H9 (cell line): ENCODE measurements at regions not wholly inside any gene's neighbourhood (a gene's known extent, or its start where the extent isn't known, plus 50 kb on each side); places are given as distances from the start of the nearest gene placed in this dataset.

Experiments used
- DNase-seq: peaks from one replicate; pipeline ENCODE4 v3.0.0-alpha.2; 2017
- H2AFZ ChIP-seq: one replicate; pipeline ENCODE4 v1.6.1; 2013; ENCODE audit warnings: mild to moderate bottlenecking, low read length, control low read depth, moderate library complexity
- H2AK5ac ChIP-seq: 2 replicates; pipeline ENCODE4 v1.6.1; 2013; ENCODE audit warnings: low read length, control low read depth, mixed read lengths; ENCODE audit not compliant: insufficient read length
- H2BK120ac ChIP-seq: one replicate; pipeline ENCODE4 v1.6.1; 2013; ENCODE audit warnings: low read depth, mild to moderate bottlenecking, low read length, control low read depth, inconsistent platforms; ENCODE audit not compliant: poor library complexity, severe bottlenecking
- H2BK12ac ChIP-seq: 2 replicates; pipeline ENCODE4 v1.6.1; 2013; ENCODE audit warnings: low read length, control low read depth, mixed read lengths, low read depth; ENCODE audit not compliant: insufficient read length
- H2BK15ac ChIP-seq: 2 replicates; pipeline ENCODE4 v1.6.1; 2013; ENCODE audit warnings: low read depth, low read length, control low read depth
- H2BK20ac ChIP-seq: one replicate; pipeline ENCODE4 v1.6.1; 2013; ENCODE audit warnings: low read depth, mild to moderate bottlenecking, low read length, control low read depth, inconsistent platforms; ENCODE audit not compliant: poor library complexity, severe bottlenecking
- H2BK5ac ChIP-seq: 2 replicates; pipeline ENCODE4 v1.6.1; 2013; ENCODE audit warnings: low read length, control low read depth, mixed read lengths; ENCODE audit not compliant: insufficient read length
- H3K14ac ChIP-seq: 2 replicates; pipeline ENCODE4 v1.6.1; 2013; ENCODE audit warnings: low read length, control low read depth; ENCODE audit not compliant: insufficient read depth
- H3K18ac ChIP-seq: 2 replicates; pipeline ENCODE4 v1.6.1; 2013; ENCODE audit warnings: low read depth, mild to moderate bottlenecking, mixed read lengths, low read length, control low read depth; ENCODE audit not compliant: insufficient read length
- H3K23ac ChIP-seq: 2 replicates; pipeline ENCODE4 v1.6.1; 2013; ENCODE audit warnings: low read length, control low read depth, mixed read lengths, low read depth; ENCODE audit not compliant: insufficient read length
- H3K23me2 ChIP-seq: 2 replicates; pipeline ENCODE4 v1.6.1; 2013; ENCODE audit warnings: low read depth, mild to moderate bottlenecking, mixed read lengths, low read length, control low read depth; ENCODE audit not compliant: insufficient read length, poor library complexity, severe bottlenecking
- H3K27ac ChIP-seq: 2 replicates; pipeline ENCODE4 v1.5.1; 2013; ENCODE audit warnings: low read length, control low read depth, mixed read lengths, low read depth; ENCODE audit not compliant: insufficient read length
- H3K27me3 ChIP-seq: 2 replicates; pipeline ENCODE4 v1.6.1; 2013; ENCODE audit warnings: low read length, control low read depth, inconsistent platforms; ENCODE audit not compliant: insufficient read depth
- H3K4ac ChIP-seq: 2 replicates; pipeline ENCODE4 v1.6.1; 2013; ENCODE audit warnings: low read depth, mild to moderate bottlenecking, control low read depth, inconsistent platforms, low read length, moderate library complexity
- H3K4me1 ChIP-seq: 2 replicates; pipeline ENCODE4 v1.6.1; 2013; ENCODE audit warnings: low read length, control low read depth, inconsistent platforms; ENCODE audit not compliant: insufficient read depth
- H3K4me2 ChIP-seq: 2 replicates; pipeline ENCODE4 v1.6.1; 2013; ENCODE audit warnings: low read length, control low read depth, mixed read lengths; ENCODE audit not compliant: insufficient read length, insufficient read depth
- H3K56ac ChIP-seq: 2 replicates; pipeline ENCODE4 v1.6.1; 2013; ENCODE audit warnings: low read depth, mild to moderate bottlenecking, mixed read lengths, low read length, control low read depth; ENCODE audit not compliant: insufficient read length
- H3K79me1 ChIP-seq: 2 replicates; pipeline ENCODE4 v1.6.1; 2013; ENCODE audit warnings: low read depth, mild to moderate bottlenecking, moderate library complexity, low read length, control low read depth, inconsistent platforms; ENCODE audit not compliant: insufficient read depth, poor library complexity, severe bottlenecking
- H3K79me2 ChIP-seq: 2 replicates; pipeline ENCODE4 v1.6.1; 2013; ENCODE audit warnings: low read length, control low read depth, inconsistent platforms; ENCODE audit not compliant: insufficient read depth
- H3K9ac ChIP-seq: 2 replicates; pipeline ENCODE4 v1.6.1; 2013; ENCODE audit warnings: low read length, control low read depth, mixed read lengths; ENCODE audit not compliant: insufficient read length; ENCODE audit errors: extremely low read depth
- H3K9me3 ChIP-seq: one replicate; pipeline ENCODE4 v1.6.1; 2013; ENCODE audit warnings: low read depth, low read length, inconsistent platforms; ENCODE audit not compliant: control insufficient read depth
- H3T11ph ChIP-seq: one replicate; pipeline ENCODE4 v1.6.1; 2013; ENCODE audit warnings: mild to moderate bottlenecking, low read length, control low read depth, inconsistent platforms
- H4K20me1 ChIP-seq: one replicate; pipeline ENCODE4 v1.6.1; 2013; ENCODE audit not compliant: control insufficient read depth, insufficient read length, insufficient read depth
- H4K5ac ChIP-seq: 2 replicates; pipeline ENCODE4 v1.6.1; 2013; ENCODE audit warnings: low read depth, mild to moderate bottlenecking, mixed read lengths, low read length, control low read depth; ENCODE audit not compliant: insufficient read length
- H4K8ac ChIP-seq: replicated peaks from 2 replicates; pipeline ENCODE4 v1.6.1; 2013; ENCODE audit warnings: low read length, control low read depth, mixed read lengths, low read depth; ENCODE audit not compliant: insufficient read length
- H4K91ac ChIP-seq: 2 replicates; pipeline ENCODE4 v1.6.1; 2013; ENCODE audit warnings: low read depth, mild to moderate bottlenecking, moderate library complexity, mixed read lengths, low read length, control low read depth; ENCODE audit not compliant: insufficient read length
- H3K27ac Mint-ChIP-seq, 3 experiments: 2 replicates in 2 of 3; 3 replicates in 1 of 3; pipeline ENCODE4 v1.8.0; 2020 to 2021; ENCODE audit warnings: mixed read lengths in 3 of 3, mild to moderate bottlenecking in 1 of 3, moderate library complexity in 1 of 3
- H3K27me3 Mint-ChIP-seq: 2 replicates; pipeline ENCODE4 v1.8.0; 2021; ENCODE audit warnings: low read depth, mild to moderate bottlenecking, moderate library complexity, mixed read lengths
- H3K36me3 Mint-ChIP-seq, 3 experiments: 2 replicates in 2 of 3; 3 replicates in 1 of 3; pipeline ENCODE4 v1.8.0; 2020 to 2021; ENCODE audit warnings: low read depth in 3 of 3, mixed read lengths in 3 of 3; ENCODE audit not compliant: insufficient read depth in 1 of 3
- H3K4me1 Mint-ChIP-seq, 2 experiments: 2 replicates each; pipeline ENCODE4 v1.8.0; 2020; ENCODE audit warnings: mixed read lengths in 2 of 2
- H3K4me3 Mint-ChIP-seq, 2 experiments: 2 replicates in 1 of 2; 3 replicates in 1 of 2; pipeline ENCODE4 v1.8.0; 2020 to 2021; ENCODE audit warnings: mild to moderate bottlenecking in 2 of 2, mixed read lengths in 2 of 2, moderate library complexity in 1 of 2
- H3K9me3 Mint-ChIP-seq, 2 experiments: 2 replicates in 1 of 2; 3 replicates in 1 of 2; pipeline ENCODE4 v1.8.0; 2020; ENCODE audit warnings: mild to moderate bottlenecking in 2 of 2, mixed read lengths in 2 of 2, moderate library complexity in 1 of 2
- WGBS: extraction: QIAGEN DNeasy Blood & Tissue Kit; methylation state at CpG from one replicate; pipeline ENCODE4 v1.1.7; 2013; ENCODE audit warnings: missing lambda C conversion rate, low lambda C conversion rate, mixed read lengths; ENCODE audit not compliant: insufficient read length; ENCODE audit errors: extremely low coverage; 5-methylcytosine and 5-hydroxymethylcytosine counted together
- TF ChIP-seq, protein P1 (sequence below): fragments of 200-600 bp; sonication (generic); conservative IDR thresholded peaks from 3 replicates; pipeline ENCODE4 v1.8.0; 2021; ENCODE audit warnings: antibody characterized with exemption, mild to moderate bottlenecking

DNA sequence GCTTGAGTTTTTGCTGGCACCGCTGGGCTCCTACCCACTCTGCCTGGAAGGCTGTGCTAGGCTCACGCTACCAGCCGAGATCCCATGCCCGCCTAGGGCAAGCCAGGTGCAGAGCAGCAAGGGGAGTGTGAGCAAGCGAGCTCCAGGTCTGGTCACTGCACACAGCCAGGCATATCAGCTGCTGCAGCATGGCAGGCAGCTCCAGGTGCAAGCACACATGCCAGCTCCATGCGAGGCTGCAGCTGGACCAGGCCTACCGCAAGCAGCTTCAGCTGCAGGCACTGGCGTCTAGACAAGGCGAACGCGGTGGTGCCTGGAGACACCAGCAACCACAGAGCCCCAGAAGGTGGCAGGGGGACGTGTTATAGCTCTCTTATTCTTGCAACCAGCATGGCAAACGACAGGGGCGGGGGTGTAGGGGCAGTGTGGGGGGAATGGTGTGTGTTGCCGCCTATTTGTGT is 614.7 kb upstream of the EPHA5 start:
- no peaks in the 10 kb centered on the region for H3K4me1 Mint-ChIP-seq
- DNase-seq = no peak
- Histone ChIP-seq H2BK15ac (no peak overlapping the region), H3K27ac (no peak overlapping the region), H4K91ac (no peak overlapping the region), H3K4me2 (no peak overlapping the region), H3K9ac (no peak overlapping the region), H4K5ac (no peak overlapping the region), H3K14ac (no peak overlapping the region), H3T11ph (no peak overlapping the region), H3K18ac (no peak overlapping the region), H3K23me2 (no peaks in the 10 kb centered on the region), H3K79me2 (no peaks in the 10 kb centered on the region), H4K20me1 (no peaks in the 10 kb centered on the region), H2AK5ac (no peak overlapping the region), H3K9me3 (no peaks in the 10 kb centered on the region), H2BK120ac (no peak overlapping the region), H2BK12ac (no peak overlapping the region), H3K27me3 (no peaks in the 10 kb centered on the region), H3K23ac (no peak overlapping the region), H2AFZ (no peak overlapping the region), H2BK5ac (no peak overlapping the region), H3K4ac (no peak overlapping the region), H4K8ac (no peak overlapping the region), H3K4me1 (no peaks in the 10 kb centered on the region), H3K56ac (no peak overlapping the region), H2BK20ac (no peak overlapping the region), H3K79me1 (no peaks in the 10 kb centered on the region)
- no peaks in the 10 kb centered on the region; the same call in 1 of the 2 replicates for H3K27me3 Mint-ChIP-seq
- no CpG with 5 or more reads among the region's 15 CpGs for WGBS
- H3K4me3 Mint-ChIP-seq = no peak overlapping the region
- TF ChIP-seq, protein P1, sequence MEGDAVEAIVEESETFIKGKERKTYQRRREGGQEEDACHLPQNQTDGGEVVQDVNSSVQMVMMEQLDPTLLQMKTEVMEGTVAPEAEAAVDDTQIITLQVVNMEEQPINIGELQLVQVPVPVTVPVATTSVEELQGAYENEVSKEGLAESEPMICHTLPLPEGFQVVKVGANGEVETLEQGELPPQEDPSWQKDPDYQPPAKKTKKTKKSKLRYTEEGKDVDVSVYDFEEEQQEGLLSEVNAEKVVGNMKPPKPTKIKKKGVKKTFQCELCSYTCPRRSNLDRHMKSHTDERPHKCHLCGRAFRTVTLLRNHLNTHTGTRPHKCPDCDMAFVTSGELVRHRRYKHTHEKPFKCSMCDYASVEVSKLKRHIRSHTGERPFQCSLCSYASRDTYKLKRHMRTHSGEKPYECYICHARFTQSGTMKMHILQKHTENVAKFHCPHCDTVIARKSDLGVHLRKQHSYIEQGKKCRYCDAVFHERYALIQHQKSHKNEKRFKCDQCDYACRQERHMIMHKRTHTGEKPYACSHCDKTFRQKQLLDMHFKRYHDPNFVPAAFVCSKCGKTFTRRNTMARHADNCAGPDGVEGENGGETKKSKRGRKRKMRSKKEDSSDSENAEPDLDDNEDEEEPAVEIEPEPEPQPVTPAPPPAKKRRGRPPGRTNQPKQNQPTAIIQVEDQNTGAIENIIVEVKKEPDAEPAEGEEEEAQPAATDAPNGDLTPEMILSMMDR = no peak
- H3K9me3 Mint-ChIP-seq = no peaks in the 10 kb centered on the region
- H3K36me3 Mint-ChIP-seq = no peaks in the 10 kb centered on the region
- H3K27ac Mint-ChIP-seq = peak overlapping the region in 1 of 3 experiments; percentile 22; a peak in 1 of 7 replicates
